Spleen (tissue), 7 donors: ENCODE measurements at regions not wholly inside any gene's neighbourhood (a gene's known extent, or its start where the extent isn't known, plus 50 kb on each side); places are given as distances from the start of the nearest gene placed in this dataset.

Experiments
- CTCF ChIP-seq, 11 experiments: fragments of 200-600 bp in 7 of 11; fragments of 450-650 bp in 4 of 11; sonication (generic) in 4 of 11; IDR thresholded peaks in 8 of 11; conservative IDR thresholded peaks in 3 of 11; 1 replicate in 7 of 11; 2 replicates in 4 of 11; pipeline versions ENCODE4 v1.4.0 to v1.8.0; 2016 to 2021; ENCODE audit warnings: antibody characterized with exemption in 11 of 11, inconsistent platforms in 4 of 11, mild to moderate bottlenecking in 1 of 11
- POLR2A ChIP-seq, 3 donors: fragments of 450-650 bp; IDR thresholded peaks; one replicate each; pipeline ENCODE4 v1.5.1; 2017; ENCODE audit warnings: antibody characterized with exemption in 3 of 3, mild to moderate bottlenecking in 1 of 3
- donor health status: DM: no; HTN: no; CAD: no; lungs with moderate emphysema.
- donor health status: DM: no; HTN: no; CAD: no.
- donor health status: DM: no; HTN: no; CAD: no.

GRCh38 chr10:59562126-59562525 is 147.5 kb downstream of the SLC16A9 start:
- TF ChIP-seq CTCF (IDR thresholded peaks at IDR 0.05 in 8 of 11, conservative IDR thresholded peaks at IDR 0.05 in 3 of 11) (no peak), POLR2A (IDR thresholded peaks at IDR 0.05) (no peak)
